Stimulated activated CD4-positive, alpha-beta T cell treated with anti-CD3 and anti-CD28 coated beads, Interleukin-2, amount 100 ng/mL, for 48 hours (primary cell): ENCODE measurements at regions not wholly inside any gene's neighbourhood (a gene's known extent, or its start where the extent isn't known, plus 50 kb on each side); places are given as distances from the start of the nearest gene placed in this dataset.

ENCODE experiments used
- DNase-seq, 2 donors: peaks; one replicate each; pipeline ENCODE4 v3.0.0-alpha.2; 2020

DNA sequence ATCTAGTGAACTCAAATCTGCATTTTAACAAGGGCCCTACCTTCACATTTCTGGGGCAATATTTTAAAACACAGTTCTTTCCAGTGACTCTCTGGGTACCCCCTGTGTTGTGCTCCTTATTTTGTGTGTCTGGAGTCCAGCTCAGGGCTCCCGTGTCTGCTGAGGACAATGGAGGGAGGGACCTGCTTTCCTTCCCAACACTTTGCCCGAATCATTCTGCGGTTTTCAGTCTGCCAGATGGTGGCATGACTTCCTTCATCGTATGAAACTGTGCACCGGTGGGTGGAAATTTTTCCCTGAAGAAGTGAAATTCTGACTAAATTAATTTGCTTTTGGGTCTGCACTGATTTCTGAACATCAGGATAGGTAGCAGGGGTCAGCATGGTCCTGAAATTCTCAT, 153.6 kb upstream of the CD180 start:
- no peak for DNase-seq

DNA sequence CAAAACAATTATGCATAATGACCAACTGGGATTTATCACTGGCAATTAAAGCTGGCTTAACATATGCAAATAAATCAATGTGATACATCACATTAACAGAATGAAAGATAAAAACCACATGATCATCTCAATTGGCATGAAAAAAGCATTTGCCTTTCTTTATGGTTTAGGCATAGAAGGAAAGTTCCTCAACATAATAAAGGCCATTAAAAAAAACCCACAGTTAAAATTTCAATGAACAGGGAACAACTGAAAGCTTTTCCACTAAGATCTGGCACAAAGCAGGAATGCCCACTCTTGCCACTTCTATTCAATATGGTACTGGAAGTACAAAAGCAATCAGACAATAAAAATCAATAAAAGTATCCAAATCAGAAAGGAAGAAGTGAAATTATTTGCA, 151.2 kb upstream of the CD180 start:
- DNase-seq = no peak

DNA sequence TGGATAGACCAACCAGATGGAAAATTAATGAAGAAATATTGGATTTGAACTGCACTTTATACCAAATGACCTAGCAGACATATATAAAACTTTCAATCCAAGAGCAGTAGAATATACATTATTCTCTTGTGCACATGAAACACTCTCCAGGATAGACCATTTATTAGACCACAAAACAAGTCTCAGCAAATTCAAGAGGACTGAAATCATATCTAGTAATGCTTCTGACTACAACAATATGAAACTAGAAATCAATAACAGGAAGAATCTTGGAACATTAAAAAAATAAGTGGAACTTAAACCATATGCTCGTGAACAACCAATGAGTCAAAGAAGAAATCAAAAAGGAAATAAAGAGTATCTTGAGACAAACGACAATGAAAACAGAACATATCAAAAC, 150.0 kb upstream of the CD180 start:
- DNase-seq = no peak

DNA sequence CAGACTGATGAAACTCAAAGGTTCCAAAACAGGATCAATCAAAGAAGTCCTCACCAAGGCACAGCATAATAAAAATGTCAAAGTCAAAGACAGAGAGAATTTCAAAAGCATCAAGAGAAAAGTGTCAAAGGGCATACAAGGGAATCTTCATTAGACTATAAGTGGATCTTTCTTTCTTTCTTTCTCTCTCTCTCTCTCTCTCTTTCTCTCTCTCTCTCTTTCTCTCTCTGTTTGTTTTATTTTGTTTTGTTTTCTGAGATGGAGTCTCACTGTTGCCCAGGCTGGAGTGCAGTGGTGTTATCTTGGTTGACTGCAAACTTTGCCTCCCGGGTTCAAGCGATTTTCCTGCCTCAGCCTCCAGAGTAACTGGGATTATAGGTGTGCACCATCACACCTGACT, 148.3 kb upstream of the CD180 start:
- DNase-seq = no peak

DNA sequence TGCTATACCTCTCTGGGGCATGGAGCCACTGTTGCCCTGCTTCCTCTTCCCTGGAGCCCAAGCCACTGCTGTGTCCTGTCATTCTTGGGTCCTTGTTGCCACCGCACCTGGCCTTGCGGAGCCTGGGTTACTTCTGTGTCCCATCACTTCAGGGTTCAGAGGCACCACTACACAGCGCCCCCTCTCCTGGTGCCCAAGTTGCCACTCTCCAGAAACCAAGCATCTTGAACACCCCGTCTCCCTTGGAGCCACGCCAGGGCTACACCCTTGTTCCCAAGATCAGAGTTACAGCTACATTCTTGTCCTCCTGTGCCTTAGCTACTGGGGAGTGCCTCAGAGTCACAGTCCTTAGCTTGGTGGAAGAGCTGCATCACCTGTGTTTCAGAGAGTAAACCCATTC, 147.2 kb upstream of the CD180 start:
- no peak for DNase-seq

DNA sequence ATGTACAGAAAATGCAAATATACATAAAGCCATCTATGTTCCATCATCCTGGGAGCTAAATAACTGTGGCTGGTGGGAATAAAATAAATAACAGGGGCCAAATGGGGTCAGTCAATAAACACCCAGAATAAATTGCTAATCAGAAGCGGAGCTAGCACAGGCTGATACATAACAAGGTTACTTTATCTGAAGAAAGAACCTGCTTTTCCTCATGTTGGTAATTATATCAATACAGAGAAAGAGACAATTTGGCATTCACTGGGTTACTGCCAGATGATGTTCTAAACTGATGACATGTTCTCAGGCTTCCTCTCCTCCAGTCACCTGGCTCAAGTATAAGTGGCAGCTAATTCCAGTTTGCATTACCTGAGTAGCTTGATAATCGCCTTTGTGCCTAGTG, 144.9 kb upstream of the CD180 start:
- no peak for DNase-seq

DNA sequence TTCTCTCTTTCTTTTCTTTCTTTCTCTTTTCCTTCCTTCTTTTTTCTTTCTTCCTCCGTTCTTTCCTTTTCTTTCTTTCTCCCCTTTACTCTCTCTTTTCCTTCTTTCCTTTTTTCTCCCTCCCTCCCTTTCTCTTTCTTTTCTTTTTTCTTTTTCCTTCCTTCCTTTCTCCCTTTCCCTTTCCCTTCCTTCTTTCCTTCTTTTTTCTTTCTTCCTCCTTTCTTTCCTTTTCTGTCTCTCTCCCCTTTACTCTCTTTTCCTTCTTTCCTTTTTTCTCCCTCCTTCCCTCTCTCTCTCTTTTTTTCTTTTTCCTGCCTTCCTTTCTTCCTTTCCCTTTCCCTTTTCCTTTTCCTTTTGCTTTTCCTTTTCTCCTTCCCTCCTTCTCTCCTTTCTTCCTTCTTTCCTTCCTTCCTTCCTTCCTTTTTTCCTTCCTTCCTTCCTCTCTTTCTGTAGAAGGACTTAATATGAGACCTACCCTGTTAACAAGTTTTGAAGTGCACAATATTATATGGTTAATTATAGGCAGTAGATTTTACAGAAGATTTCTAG, 142.7 kb upstream of the CD180 start:
- DNase-seq = no peak

DNA sequence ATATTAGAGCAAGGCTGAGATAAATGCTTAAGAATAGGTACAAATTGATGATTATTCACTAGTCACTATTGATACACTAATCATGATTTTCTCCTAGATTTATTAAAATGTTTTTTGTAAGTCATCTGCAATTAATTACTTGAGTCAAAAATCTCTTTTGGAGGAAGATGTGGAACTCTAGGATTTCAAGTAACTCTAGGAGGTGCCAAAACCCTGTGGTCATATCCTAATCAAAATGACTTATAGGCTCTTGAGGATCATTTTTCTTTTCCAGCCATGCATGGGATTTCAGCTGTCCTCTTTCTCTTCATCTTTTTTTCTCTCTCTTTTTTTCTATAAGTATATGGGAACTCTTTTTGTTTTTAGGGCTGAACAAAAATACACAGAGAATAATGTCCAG, 141.8 kb upstream of the CD180 start:
- no peak for DNase-seq

DNA sequence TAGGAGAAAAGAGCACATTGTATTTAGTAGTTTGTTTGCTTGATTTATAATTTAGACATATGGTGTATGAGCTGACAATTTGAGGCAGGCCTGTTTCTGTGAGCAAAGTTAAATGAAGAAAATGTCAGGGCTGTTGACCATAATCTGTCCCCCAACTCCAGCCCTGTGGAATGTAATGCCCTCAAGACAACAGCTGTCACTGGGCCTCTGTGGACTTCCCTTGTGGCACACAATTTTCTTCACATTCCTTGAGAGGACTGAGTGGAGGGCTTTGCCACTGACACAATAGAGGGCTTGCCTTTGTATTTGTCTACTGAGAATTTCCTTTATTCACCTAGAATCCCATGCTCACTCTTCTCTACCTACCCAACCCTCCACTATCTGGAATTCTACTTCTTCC, 141.2 kb upstream of the CD180 start:
- DNase-seq = no peak

DNA sequence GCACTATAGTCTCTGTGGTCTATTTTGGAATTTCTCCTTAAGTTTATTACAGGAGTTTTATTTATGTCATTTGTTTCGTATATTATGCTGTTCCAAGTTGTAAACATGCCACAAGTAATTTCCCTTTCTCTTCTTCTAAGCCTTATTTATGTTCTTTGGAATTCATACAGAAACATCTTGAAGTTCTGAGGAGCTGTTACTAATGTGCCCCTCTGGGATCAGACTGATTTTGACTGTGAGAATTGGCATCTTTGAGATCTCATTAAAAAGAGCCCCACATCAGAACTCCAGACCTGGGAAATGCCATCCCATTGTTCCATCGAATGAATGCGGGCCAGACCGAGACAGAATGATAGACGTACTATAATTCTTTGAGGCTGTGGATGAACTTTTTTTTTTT, 138.8 kb upstream of the CD180 start:
- no peak for DNase-seq

DNA sequence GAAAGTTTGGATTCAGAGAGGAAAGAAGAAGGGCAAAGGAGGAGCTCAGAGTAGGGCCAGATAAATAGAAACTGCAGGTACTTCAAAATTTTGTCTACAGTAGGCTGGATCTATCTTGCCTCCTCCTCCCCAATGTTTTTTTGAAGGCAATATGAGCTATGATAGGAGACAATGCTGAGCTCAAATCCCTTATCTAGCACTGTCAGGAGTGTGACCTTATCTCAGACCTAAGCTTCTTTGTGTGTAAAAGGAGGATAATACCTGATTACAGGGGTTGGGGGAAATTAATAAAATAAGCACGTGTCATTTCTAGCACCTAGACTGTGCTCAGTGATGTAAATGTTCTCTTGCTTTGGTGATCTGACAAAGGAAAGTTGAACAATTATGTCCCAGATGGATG, 137.8 kb upstream of the CD180 start:
- DNase-seq = no peak

DNA sequence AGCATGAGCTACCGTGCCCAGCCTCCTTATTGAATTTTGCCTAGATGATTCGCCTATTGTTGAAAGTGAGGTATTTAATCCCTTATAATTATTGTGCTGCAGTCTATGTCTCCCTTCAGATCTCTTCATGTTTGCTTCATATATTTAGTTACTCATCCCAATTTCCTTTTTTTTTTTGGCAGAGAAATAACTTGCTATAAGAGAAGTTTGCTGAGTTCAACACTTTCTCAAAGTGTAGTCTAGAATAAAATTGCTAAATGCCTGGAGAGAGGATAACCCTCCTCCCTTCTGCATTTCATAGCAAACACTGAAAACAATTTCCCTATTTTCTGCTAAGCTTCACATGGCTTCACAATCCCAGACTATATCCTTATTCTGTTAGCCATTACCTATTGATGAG, 136.6 kb upstream of the CD180 start:
- DNase-seq = no peak

DNA sequence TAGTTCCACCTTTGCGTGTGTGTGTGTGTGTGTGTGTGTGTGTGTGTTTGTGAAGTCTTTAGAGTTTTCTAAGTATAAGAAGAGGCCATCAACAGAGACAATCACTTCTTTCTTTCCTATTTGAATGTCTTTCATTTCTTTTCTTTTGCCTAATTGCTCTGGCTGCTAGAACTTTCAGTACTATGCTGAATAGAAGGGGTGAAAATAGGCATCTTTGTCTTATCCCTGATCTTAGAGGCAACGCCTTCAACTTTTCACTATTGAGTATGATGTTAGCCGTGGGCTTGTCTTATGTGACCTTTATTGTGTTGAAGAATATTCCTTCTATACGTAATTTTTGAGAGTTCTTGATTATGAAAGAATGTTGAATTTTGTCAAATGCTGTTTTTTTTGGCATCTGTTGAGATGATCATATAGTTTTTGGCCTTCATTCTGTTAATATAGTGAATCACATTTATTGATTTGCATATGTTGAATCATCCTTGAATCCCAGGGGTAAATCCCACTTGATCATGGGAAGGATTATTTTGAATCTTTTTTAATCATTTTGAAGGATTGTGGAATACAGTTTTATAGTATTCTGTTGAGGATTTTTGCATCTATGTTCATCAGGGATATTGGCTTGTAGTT, 134.8 kb upstream of the CD180 start:
- no peak for DNase-seq

DNA sequence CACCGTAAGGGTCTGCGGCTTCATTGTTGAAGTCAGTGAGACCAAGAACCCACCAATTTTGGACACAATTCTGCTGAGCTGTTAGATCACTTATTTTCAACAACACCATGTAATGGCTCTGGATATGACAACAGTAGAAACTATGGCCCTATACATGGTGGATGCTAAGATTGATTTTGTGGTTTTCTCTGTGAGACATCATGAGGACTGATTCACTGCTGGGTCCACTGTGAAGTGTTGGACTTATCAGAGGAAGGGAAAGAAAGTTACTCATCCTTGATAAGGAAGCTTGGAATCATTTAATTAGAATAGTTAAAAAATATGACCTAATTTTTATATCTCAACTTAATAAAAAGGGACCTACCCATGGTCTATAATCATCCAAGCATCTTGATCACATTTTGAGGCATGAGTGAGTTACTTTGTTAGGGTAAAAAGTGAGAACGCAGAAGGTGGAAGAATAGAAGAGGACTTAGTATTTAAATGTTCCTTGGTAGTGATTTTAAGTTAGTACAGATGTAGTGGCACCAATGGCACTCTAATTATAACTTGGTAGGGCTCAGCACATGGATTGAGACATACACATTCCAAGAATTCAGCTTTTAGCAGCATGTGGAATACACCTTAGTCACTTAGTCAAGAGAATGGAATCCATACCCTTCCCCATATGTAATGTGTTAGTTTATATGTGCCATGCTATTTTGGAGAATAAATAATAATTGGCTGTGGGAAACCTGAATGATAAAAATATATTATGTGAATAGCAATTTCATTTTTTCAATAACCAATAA, 123.5 kb upstream of the CD180 start:
- DNase-seq = no peak

DNA sequence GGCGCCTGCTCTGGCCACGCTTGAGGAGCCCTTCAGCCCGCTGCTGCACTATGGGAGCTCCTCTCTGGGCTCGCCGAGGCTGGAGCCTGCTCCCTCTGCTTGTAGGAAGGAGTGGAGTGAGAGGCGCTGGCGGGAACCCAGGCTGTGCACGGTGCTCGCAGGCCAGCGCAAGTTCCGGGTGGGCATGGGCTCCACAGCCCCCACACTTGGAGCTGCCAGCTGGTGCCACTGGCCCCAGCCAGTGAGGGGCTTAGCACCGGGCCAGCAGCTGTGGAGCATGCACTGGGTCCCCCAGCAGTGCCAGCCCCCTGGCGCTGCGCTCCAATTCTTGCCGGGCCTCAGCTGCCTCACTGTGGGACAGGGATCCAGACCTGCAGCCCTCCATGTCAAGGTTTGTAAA, 122.1 kb upstream of the CD180 start:
- no peak for DNase-seq

DNA sequence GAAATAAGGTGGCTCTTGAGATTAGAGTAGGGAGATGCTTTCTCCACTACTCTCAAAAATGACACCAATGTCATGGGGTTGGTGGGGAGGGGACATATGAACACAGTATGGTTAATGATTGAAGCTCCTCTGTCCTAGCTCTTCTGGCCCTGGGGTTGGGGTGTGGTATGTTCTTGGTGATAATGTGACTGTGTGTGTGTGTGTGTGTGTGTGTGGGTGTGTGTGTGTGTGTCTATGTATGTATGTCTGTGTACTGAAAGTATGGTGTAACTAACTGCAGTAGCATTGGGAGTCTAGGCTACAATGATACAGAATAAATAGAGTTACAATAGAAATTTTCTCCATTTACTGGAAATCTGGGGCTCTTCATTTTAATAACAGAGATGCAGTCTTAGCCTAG, 121.0 kb upstream of the CD180 start:
- no peak for DNase-seq

DNA sequence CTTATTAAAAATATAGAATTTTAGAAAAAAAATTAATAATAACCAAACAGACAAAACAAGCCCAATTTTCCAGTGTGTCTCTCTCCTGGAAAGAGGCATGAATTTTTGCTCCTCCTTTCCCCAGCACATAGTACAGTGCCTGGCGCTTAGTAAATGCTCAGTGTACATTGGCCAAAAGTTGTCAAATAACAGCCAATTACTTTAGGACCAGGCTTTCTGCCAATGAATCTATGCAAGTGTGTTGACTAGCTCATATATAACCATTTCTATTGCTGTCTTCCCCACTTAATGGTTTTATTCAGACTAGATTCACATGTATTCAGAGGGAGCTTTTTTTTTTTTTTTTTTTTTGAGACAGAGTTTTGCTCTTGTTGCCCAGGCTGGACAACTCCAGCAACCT, 120.1 kb upstream of the CD180 start:
- no peak for DNase-seq

DNA sequence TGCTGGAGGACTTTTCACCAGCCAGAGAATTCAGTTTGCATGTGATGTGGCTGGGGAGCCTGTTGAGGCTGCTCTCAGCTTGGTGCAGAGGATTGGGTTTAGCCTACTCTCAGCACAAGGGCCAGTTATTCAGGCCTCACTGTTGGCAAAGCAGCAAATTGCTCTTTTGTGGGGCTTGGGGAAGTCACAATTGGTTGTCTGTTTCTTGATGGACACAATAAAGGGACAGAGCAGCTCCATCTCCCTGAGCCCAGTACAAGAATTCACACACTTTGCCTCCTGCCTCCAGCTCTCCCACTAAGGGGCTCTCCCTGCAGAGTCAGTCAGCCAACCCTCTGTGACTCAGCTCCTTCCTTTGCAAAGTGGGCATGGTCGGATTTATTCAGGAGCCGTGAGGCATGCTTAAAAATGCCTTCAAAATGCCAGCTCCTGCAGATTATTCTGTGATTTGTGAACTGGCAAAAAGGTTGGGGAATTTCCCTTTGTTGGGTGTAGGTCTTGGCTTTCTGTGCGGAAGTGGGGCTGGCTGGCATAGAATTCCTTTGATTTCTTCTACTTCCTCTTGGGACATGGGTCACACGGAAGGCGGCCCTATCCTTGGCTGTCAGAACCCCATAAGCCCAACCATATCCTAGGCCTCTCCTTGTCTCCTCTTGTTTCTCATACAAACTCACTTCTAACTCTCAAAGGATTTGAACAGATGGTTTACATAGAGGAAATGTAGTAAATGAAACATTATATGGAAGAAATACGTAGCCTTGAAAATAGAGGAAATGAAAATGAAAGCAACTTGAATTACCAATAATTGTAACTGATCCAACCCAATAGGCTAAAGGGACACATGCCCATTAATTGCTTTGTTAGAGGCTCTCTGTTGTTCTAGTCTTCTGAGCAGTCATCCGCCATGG, 118.7 kb upstream of the CD180 start:
- no peak for DNase-seq

DNA sequence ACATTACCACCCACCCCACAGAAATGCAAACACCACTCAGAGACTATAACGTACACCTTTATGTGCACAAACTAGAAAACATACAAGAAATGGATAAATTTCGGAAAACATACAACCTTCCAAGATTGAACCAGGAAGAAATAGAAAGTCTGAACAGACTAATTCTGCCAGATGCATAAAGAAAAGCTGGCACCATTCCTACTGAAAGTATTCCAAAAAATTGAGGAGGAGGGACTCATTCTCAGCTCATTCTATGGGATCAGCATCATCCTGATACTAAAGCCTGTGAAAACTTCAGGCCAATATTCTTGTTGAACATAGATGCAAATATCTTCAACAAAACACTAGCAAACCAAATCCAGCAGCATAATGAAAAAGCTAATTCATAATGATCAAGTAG, 115.1 kb upstream of the CD180 start:
- DNase-seq = no peak

DNA sequence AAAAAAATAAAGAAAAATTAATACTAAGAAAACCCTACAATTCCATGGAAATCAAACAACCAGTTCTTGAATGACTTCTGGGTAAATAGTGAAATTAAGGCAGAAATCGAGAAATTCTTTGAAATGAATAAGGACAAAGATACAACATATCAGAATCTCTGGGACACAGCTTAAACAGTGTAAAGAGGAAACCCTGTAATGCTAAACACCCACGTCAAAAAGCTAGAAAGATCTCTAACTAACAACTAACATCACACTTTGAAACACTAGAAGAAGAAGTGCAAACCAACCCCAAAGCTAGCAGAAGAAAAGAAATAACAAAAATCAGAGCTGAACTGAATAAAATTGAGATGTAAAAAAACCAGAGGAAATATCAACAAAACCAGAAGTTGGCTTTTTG, 114.6 kb upstream of the CD180 start:
- DNase-seq = no peak

DNA sequence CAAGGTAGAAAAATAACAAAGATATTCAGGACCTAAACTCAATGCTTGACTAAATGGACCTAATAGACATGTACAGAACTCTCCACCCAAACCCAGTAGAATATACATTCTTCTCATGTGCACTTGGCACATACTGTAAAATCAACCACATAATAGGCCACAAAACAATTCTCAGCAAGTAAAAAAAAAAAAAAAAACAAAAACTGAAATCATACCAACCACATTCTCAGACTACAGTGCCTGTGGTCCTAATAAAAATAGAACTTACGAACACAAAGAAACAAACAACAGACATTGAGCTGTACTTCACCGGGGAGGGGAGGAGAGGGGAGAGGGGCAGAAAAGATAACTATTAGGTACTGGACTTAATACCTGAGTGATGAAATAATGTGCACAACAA, 114.1 kb upstream of the CD180 start:
- DNase-seq = no peak

DNA sequence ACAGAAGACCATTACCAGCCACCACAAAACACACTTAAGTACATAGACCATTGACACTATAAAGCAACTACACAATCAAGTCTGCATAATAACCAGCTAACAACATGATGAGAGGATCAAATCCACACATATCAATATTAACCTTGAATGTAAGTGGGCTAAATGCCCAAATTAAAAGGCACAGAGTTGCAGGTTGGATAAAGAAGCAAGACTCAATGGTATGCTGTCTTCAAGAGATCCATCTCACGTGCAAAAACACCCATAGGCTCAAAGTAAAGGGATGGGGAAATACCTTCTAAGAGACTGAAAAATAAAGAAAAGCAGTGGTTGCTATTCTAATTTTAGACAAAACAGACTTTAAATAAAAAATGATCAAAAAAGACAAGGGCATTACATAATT, 113.6 kb upstream of the CD180 start:
- DNase-seq = no peak

DNA sequence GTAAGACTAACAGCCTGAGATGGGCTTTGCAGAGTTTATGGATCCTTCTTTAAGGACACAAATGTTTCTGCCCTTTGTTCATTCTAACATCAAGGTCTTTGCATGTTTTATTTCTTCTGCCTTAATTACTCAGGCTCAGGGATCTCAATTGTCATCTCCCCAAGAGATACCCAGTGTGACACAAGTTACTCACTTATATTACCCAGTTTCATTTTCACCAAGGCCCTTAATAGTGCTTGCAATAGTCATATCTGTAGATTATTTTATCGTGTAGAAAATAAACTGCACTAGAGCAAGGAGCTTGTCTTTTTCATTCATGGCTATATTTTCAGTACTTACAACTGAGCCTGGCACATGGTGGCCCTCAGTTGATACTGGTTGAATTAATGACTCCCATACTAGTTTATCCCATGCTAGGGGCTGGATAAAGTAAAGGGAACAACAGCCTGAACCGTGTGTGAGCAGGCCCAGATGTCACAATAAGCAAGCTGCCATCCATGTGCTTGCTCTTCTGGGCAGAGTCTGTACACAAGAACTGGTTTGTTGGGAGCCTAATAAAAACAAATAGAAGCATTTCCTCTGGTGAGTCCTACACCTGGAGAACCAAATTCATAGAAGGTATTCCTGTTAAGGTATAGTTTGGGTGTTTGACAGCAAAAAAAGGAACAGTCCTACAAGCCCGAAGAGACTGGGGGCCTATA, 112.5 kb upstream of the CD180 start:
- no peak for DNase-seq
